Activated CD8-positive, alpha-beta memory T cell treated with anti-CD3 and anti-CD28 coated beads, Interleukin-2, amount 50 U/mL, for 4 hours (primary cell): ENCODE measurements at regions not wholly inside any gene's neighbourhood (a gene's known extent, or its start where the extent isn't known, plus 50 kb on each side); places are given as distances from the start of the nearest gene placed in this dataset.
"Not testable (repeated sequence)": the region's sequence is repeated elsewhere in the genome, so short reads cannot be mapped to it uniquely, and the experiment has no call there.

Experiments
- DNase-seq: peaks from one replicate; pipeline ENCODE4 v3.0.0-alpha.2; 2020

DNA sequence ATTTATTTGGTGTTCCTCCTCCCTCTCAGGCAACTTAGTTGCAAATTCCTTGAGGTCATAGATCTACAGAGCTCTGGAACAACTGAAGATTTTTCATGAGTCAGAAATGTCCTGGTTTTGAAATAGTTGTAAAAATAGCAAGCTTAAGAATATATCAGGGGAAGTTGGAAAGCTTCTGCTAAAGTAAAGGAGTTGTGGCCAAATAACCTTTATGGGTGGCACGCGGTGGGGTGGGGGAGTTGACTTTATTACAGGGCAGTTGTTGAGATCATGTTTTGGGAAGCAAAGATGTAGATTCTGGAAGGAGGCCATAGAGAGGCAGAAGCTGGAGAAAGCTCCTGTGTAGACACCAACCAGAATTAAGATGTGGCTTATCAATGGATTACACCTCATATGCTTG is 326.0 kb upstream of the MTPN start:
- no peak for DNase-seq

GRCh38 chr7:136302049-136302448 is 324.9 kb upstream of the MTPN start:
- no peak for DNase-seq

- DNase-seq: no peak
Measured at GRCh38 chr7:136294977-136295376, 317.8 kb upstream of the MTPN start.

GRCh38 chr7:136293841-136294391 is 316.8 kb upstream of the MTPN start:
- no peak for DNase-seq

DNA sequence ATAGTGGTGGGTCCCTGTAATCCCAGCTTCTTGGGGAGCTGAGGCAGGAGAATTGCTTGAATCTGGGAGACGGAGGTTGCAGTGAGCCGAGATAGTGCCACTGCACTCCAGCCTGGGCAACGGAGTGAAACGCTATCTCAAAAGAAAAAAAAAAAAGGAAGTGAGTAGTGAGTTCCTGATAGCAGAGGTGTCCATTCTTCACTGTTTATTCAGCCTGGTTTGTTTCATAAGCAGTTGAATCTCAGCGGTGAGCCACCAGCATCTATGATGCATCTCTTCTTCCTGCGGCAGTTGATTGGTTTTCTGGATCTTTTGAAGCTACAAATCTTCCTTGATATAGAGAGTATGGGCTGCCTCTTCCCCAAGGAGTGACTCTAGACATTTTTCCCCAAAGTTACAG is 316.1 kb upstream of the MTPN start:
- DNase-seq: no peak

DNA sequence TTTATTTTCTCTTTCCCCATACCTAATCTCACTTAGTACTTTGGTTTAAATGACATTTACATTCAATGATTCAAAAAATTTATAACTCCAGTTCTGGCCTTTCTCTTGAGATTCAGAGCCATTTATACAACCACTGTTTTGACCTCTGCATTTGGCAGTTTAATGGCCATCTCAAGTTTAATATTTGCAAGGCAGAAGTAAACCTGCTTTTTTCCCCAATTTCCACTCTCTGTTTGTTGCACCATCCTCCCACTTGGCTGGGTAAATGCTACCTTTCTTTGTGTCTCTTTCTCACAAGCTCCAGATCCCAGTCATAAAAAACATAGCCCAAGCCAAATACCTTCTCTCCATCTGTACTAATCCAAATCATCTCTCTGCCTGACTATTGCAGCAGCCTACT is 315.2 kb upstream of the MTPN start:
- no peak for DNase-seq

GRCh38 chr7:136290351-136290750 is 313.2 kb upstream of the MTPN start:
- no peak for DNase-seq

DNA sequence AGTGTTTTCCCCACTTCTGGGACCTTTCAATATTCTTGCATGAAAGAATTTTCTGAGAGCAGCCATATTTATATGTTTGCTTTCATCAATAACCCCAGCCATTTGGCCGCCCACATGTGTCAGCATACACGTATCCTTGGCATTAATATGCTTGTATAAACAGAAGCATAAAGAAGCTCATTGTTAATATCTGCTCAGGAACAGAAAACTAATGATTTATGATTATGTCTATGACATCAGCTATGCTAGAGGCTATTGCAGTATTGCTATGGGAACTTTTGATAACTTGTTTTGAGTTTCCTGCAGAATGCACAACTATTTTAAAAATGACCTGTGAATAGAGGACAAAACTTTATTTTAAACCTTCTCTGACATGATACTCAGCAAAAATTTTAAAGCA is 300.9 kb upstream of the MTPN start:
- DNase-seq: no peak

- no peak for DNase-seq
Measured at GRCh38 chr7:136275794-136276193, 298.6 kb upstream of the MTPN start.

GRCh38 chr7:136274636-136275345 is 297.6 kb upstream of the MTPN start:
- no peak for DNase-seq

DNA sequence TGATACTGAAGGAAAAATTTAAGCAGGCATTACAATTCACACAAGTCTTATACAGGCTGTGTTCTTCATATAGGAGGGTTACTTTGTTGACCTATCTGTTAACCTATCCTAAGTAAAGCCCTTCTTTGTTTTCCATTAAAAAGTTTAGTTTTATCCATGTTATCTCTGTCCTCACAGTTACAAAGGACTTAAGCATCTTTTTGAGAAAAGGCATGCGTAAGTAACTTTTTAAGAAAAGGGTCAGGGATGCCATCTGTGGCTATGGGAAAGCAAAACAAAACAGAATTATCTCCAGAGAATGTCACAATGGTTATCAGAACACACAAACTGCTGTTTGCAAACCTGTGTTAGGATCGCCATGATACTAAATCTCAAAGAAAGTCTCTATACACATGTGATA is 295.8 kb upstream of the MTPN start:
- DNase-seq: no peak

- no peak for DNase-seq
Measured at GRCh38 chr7:136267822-136268221, 290.7 kb upstream of the MTPN start.

DNA sequence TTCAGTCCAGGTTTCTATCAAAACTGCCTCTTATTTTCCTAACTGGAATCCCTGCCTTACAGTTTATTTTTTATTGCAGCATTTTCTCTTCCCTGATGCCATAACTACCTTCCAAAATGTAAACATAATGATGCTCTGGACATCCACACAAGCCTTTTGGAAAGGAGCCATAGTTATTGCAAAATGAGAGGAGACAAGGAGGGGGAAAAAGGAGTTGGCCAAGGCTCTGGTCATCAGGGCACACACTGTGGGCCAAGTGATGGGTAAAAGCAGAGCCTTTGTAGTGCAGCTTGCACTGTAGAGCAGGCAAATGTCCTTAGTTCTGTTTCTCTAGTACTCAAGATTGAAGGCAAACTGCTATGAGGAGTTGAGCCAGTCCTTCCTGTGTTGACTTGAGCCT is 289.3 kb upstream of the MTPN start:
- no peak for DNase-seq

DNA sequence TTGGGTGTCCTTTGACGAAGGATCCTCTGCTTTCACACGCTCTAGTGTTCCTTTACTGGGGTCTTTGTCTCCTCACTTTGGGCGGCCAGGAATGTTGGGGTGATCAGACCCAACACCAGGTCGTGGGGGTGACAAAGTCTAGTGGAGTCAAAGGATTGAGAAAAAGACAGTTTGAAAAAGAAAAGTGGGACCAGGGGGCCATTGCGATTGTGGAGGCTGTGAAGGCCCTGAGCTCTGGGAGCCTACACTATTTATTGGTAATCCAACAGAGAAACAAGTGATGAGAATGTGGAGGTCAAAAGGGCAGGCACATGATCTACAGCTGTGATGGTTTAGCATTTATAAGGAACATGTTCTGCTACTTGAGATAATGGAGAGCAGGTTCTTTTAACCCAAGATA is 287.1 kb upstream of the MTPN start:
- DNase-seq: not testable (repeated sequence)

- DNase-seq: not testable (repeated sequence)
Measured at GRCh38 chr7:136263112-136263860, 286.1 kb upstream of the MTPN start.

- DNase-seq: not testable (repeated sequence)
Measured at GRCh38 chr7:136260591-136260990, 283.4 kb upstream of the MTPN start.

DNA sequence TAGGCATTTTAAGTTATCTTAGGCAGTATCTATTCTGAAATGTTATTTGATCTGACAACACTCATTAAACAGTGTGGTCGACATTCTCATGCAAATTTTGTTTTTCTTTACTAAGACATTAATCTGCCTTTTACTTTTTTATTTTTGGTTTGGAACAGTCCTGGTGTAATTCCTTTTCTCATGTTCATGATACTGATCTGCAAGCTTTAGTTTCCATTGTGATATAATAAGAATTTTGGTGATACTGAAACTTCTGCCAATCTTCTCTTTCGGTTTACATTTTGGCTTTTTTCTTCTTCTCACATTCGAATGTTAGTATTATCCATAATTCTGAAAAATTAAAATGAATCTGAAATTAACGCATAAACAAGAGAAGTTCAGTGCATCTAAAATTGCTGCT is 281.9 kb upstream of the MTPN start:
- no peak for DNase-seq

GRCh38 chr7:136256491-136256890 is 279.3 kb upstream of the MTPN start:
- DNase-seq: no peak

- no peak for DNase-seq
Measured at GRCh38 chr7:136254148-136254547, 277.0 kb upstream of the MTPN start.

DNA sequence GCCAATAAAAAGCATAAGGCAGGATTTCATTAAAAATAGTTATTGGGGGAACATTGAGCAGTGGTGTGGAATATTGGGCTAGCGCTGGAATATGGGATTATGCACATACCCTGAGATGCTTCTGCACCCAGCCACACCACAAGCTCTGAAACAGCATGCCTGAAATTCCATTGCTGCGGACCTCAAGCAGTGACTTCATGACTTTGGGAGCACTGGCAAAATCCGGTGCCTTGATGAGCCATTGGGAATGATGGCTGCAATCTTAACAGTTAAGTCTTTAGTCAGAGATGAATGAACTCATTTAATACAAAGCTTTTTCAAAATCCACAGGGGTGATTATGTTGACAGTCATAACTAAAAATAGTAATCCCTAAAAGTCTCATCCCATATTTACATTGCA is 274.7 kb upstream of the MTPN start:
- DNase-seq: no peak

DNA sequence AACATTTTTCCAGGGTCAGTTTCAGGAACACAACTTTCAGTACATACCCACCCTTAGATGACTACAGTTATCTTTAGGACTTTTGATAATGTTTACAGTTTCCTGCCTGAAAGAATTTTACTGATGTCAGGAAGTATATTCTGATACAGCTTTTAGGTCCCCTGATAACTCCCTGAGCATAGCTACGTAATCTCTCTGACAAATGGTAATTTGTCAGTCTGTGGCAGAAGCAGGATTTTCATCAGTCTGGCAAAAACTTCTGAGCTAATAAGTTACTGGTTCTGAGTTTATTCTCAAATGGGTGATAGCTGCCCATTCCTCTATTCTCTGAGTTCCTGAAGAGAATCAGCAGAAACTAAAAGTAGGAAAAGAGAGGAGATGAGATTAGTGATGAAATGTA is 270.1 kb upstream of the MTPN start:
- DNase-seq: no peak

- DNase-seq: no peak
Measured at GRCh38 chr7:136245327-136246004, 268.3 kb upstream of the MTPN start.

GRCh38 chr7:136234040-136234439 is 256.9 kb upstream of the MTPN start:
- DNase-seq: no peak

GRCh38 chr7:136230210-136230609 is 253.1 kb upstream of the MTPN start:
- DNase-seq: no peak
